SK-N-SH treated with all-trans-retinoic acid at 6 μM for 48 hours (cell line): ENCODE measurements at regions not wholly inside any gene's neighbourhood (a gene's known extent, or its start where the extent isn't known, plus 50 kb on each side); places are given as distances from the start of the nearest gene placed in this dataset.

Experiments used
- ISL1 ChIP-seq: fragments of 250-450 bp; sonication (Bioruptor Pico); IDR thresholded peaks from 2 replicates; pipeline ENCODE4 v2.1.2; 2022; ENCODE audit warnings: mild to moderate bottlenecking, moderate library complexity
- SNAI2 ChIP-seq: fragments of 250-450 bp; sonication (Bioruptor Pico); IDR thresholded peaks from 2 replicates; pipeline ENCODE4 v1.5.0; 2020; ENCODE audit warnings: mild to moderate bottlenecking, moderate library complexity

GRCh38 chr2:51881673-51882072 is 849.7 kb upstream of the NRXN1 start:
- TF ChIP-seq ISL1 (CRISPR knock-in tag) (no peak), SNAI2 (CRISPR knock-in tag) (no peak)
